Muscle of back (tissue), 3 donors: ENCODE measurements at regions not wholly inside any gene's neighbourhood (a gene's known extent, or its start where the extent isn't known, plus 50 kb on each side); places are given as distances from the start of the nearest gene placed in this dataset.
"Not testable (repeated sequence)": the region's sequence is repeated elsewhere in the genome, so short reads cannot be mapped to it uniquely, and the experiment has no call there.

Experiments used
- DNase-seq, 3 donors: peaks; one replicate each; pipeline versions ENCODE4 v3.0.0 to v3.0.0-alpha.2; 2013

- DNase-seq, result no peak
Observed at GRCh38 chr6:76982476-76983199, 480.7 kb downstream of the HTR1B start.

- no peak for DNase-seq
Observed at GRCh38 chr6:76972474-76972873, 490.8 kb downstream of the HTR1B start.

GRCh38 chr6:76959177-76959576, 504.1 kb downstream of the HTR1B start:
- not testable (repeated sequence) for DNase-seq

- no peak for DNase-seq
Observed at GRCh38 chr6:76942203-76942966, 520.9 kb downstream of the HTR1B start.

DNA sequence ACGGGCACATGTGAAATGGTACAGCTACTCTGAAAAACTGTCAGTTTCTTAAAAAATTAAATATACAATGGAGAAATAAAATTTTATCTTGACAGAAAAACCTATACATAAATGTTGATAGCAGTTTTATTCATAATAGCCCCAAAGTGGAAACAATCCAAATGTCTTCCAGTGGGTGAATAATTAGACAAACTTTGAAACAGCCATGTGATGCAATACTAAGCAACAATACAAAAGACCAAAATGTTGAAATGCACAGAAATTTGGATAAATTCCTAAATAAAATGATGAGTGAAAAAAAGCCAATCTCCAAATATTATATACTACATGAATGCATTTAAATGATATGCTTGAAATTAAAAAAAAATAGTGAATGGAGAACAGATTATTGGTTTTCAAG, 523.1 kb downstream of the HTR1B start:
- no peak for DNase-seq

DNA sequence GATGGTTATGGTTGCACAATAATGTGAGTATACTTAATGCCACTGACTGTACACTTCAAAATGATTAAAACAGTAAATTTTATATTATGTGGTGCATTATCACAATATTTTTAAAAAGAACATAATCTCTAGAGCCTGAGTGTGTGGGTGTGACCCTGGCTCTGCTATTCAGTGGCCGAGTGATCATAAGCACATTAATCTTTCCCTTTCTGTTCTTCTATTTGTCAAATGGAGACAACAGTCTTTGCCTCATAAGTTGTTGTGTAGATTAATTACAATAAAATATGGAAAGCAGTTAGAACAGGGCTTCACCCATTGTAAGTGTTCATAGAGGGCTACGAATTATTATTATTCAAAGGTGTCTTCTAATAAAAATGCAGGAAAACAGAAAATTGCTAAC, 548.6 kb downstream of the HTR1B start:
- no peak for DNase-seq

GRCh38 chr6:76905541-76905940, 557.8 kb downstream of the HTR1B start:
- DNase-seq, result not testable (repeated sequence)

GRCh38 chr6:76892542-76892941, 570.7 kb downstream of the HTR1B start:
- no peak for DNase-seq

- DNase-seq, result peak in 2 of 3 donors; percentile 41 to 65
Observed at GRCh38 chr6:76888351-76888750, 574.9 kb downstream of the HTR1B start.

DNA sequence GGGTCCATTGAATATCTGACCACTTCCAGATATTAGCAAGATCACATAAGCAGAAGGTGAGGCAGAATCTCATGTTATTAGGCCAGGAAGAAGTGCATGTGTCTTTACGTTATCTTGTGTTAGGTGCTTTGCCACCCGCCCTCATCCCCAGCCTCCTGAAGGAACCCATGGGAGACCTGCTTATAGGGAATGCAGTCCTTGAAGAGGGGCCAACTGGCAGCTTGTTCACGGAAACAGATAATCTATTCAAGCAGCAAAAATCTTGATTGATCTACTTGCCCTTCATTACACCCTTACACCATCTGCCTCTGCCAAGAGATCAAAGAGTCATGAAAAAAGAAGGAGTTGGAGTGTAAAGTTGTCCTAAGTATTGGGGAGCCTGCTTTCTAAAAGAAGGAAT, 576.4 kb downstream of the HTR1B start:
- peak in 1 of 3 donors; percentile 7 for DNase-seq

- DNase-seq, result peak; percentile 64 to 83 (median 64)
Observed at GRCh38 chr6:76885861-76886301, 577.4 kb downstream of the HTR1B start.

DNA sequence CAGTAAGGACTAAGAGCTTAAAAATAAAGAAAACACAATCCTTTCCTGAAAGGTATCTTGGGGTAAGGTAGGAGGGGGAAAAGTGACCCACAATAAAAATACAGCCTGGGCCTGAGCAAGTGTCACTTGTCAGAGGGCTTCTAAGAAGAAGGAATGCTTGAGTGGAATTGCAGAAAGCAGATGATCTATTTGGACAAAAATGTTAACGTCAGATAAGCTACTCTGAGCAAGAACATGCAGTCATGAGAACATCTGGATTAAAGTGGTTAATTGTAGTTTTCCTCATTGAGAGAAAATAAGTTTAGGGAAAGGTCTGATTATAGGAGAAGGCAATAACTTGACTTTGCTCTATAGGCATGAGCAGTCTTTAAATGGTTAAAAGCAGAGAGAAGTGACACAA, 581.9 kb downstream of the HTR1B start:
- peak in 1 of 3 donors; percentile 4 for DNase-seq

- peak in 2 of 3 donors; percentile 20 to 50 for DNase-seq
Observed at GRCh38 chr6:76876922-76877553, 586.3 kb downstream of the HTR1B start.

GRCh38 chr6:76876430-76876829, 586.9 kb downstream of the HTR1B start:
- DNase-seq, result not testable (repeated sequence)

GRCh38 chr6:76867182-76867581, 596.1 kb downstream of the HTR1B start:
- DNase-seq, result no peak

DNA sequence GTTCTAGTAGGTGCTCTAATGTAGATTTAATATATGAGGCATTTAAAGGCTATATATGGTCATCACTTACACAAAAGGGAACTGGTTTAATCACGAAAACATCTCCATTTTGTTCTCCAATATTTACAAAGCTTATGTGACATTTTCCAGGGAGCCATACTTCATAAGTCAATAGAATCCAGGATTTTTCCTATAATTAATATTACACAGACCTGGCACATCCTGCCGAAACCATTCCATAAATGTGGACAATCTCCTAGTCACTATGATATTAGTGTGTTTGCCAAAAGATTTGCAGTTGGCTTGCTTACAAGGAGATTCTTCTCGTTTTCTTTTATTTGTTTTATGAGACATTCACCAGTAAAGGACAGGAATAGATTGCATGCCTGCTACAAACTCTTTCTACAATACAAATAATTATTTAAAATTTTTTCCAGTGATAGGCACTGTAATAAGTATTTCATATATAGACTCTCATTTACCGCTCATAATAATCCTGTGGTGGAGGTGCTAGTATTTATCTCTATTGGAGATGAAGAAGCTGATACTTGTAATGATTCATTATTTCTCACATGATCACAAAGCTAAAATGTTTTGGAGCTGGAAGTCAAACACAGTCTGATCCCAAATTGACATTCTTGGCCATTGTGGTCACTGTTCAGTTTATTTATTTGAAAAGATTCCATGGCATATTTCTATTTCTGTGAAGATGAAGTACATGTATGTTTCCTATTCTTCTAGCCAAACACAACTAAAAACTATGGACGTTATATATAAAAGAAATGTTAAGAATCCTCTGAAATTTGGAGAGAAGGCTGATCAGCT, 597.0 kb downstream of the HTR1B start:
- peak in 1 of 3 donors; percentile 38 for DNase-seq

GRCh38 chr6:76862936-76863335, 600.4 kb downstream of the HTR1B start:
- DNase-seq, result peak in 1 of 3 donors; percentile 41

GRCh38 chr6:76861403-76861802, 601.9 kb downstream of the HTR1B start:
- no peak for DNase-seq

GRCh38 chr6:76856065-76856464, 607.2 kb downstream of the HTR1B start:
- DNase-seq, result no peak

DNA sequence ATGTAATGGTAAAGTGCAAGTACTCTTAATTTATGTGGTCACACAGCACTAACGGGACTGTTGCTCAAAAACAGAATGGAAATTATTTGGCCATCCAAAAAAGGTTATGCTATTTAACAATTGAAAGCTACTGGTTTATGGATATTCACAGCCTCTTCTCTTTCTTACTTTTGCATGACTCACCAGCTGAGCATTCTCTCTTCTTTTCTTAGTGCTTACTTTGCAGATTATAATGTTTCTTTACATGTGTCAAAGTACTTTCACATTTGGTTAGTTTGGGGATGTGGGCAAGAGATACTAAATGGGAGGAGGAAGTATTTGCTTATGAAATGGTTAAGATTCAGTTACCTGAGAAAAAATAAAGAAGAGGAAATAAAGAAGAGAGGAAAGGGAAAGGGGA, 610.5 kb downstream of the HTR1B start:
- DNase-seq, result no peak

GRCh38 chr6:76849274-76849970, 613.9 kb downstream of the HTR1B start:
- DNase-seq, result not testable (repeated sequence)
